K562 (cell line): ENCODE measurements at regions not wholly inside any gene's neighbourhood (a gene's known extent, or its start where the extent isn't known, plus 50 kb on each side); places are given as distances from the start of the nearest gene placed in this dataset.

ENCODE experiments used
- ATAC-seq: fragments of 200-7000 bp; cut with Tn5 transposase; 3 replicates; pipeline ENCODE4 v1.9.1; 2020; ENCODE audit warnings: moderate library complexity
- BruUV-seq: library from RNA; stranded (reverse); fragments of 400-500 nt; replicated peaks from 2 replicates; lab custom pipeline; 2021; lab: Mats Ljungman, UMichigan
- CTCF ChIA-PET: fragments of 300-600 bp; formaldehyde crosslinking; extraction: SDS; loops from one replicate; lab custom pipeline; 2021; ENCODE audit warnings: low intra/inter-chr PET ratio; lab: Yijun Ruan, JAX
- POLR2A ChIA-PET: fragments of 300-600, 350-650 bp; sonication (Branson Sonifier 250); formaldehyde crosslinking; extraction: SDS; loops from one replicate; lab custom pipeline; 2021; ENCODE audit warnings: antibody characterized with exemption, inconsistent platforms; lab: Yijun Ruan, JAX
- DNase-seq, 4 experiments: peaks; one replicate each; pipeline versions ENCODE4 v3.0.0 to v3.0.0-alpha.2; 2011 to 2018; ENCODE audit warnings: low spot score in 3 of 4, mixed read lengths in 3 of 4; ENCODE audit errors: extremely low read depth in 1 of 4
- FAIRE-seq: peaks from 2 replicates; lab custom pipeline; 2011; peaks lifted over from hg19 to GRCh38; lab: Jason Lieb, UNC
- H2AFZ ChIP-seq: 2 replicates; pipeline ENCODE4 v1.6.0; 2011; ENCODE audit warnings: low read depth, low read length, control low read depth, inconsistent platforms
- H3K27ac ChIP-seq: fragments of 200-600 bp; 3 replicates; pipeline ENCODE4 v1.8.0; 2011; ENCODE audit warnings: low read depth, mild to moderate bottlenecking, control low read depth, inconsistent platforms, low read length, moderate library complexity, mixed read lengths; ENCODE audit errors: extremely low read depth
- H3K27me3 ChIP-seq, 2 experiments: fragments of 300-600 bp in 1 of 2; 2 replicates in 1 of 2; 3 replicates in 1 of 2; pipeline versions ENCODE4 v1.6.0 to v1.8.0; 2011; ENCODE audit warnings: inconsistent platforms in 2 of 2, low read length in 2 of 2, mild to moderate bottlenecking in 1 of 2, mixed read lengths in 1 of 2, moderate library complexity in 1 of 2; ENCODE audit not compliant: control insufficient read depth in 2 of 2, insufficient read depth in 2 of 2
- H3K36me3 ChIP-seq: fragments of 300-600 bp; 3 replicates; pipeline ENCODE4 v1.8.0; 2011; ENCODE audit warnings: mild to moderate bottlenecking, low read length, inconsistent platforms; ENCODE audit not compliant: control insufficient read depth, insufficient read depth
- H3K4me1 ChIP-seq, 2 experiments: fragments of 200-600 bp in 1 of 2; replicated peaks in 1 of 2; 2 replicates in 1 of 2; 3 replicates in 1 of 2; pipeline versions ENCODE4 v1.5.1 to v1.8.0; 2011; ENCODE audit warnings: inconsistent platforms in 2 of 2, low read length in 2 of 2, mild to moderate bottlenecking in 1 of 2, mixed read lengths in 1 of 2, moderate library complexity in 1 of 2; ENCODE audit not compliant: control insufficient read depth in 2 of 2, insufficient read depth in 2 of 2
- H3K4me2 ChIP-seq: 2 replicates; pipeline ENCODE4 v1.6.1; 2011; ENCODE audit warnings: low read length, control low read depth, inconsistent platforms, mixed read lengths; ENCODE audit not compliant: insufficient read depth
- H3K4me3 ChIP-seq: fragments of 200-600 bp; sonication (generic), shearing (Covaris generic); 2 replicates; pipeline ENCODE4 v1.5.1; 2016; ENCODE audit warnings: control low read depth, inconsistent platforms
- H3K79me2 ChIP-seq: fragments of 200-600 bp; 3 replicates; pipeline ENCODE4 v1.8.0; 2011; ENCODE audit warnings: low read length, inconsistent platforms; ENCODE audit not compliant: control insufficient read depth, insufficient read depth
- H3K9ac ChIP-seq, 2 experiments: 2 replicates each; pipeline versions ENCODE4 v1.6.0 to v1.6.1; 2011; ENCODE audit warnings: low read depth in 2 of 2, low read length in 2 of 2, control low read depth in 1 of 2, inconsistent platforms in 1 of 2, mild to moderate bottlenecking in 1 of 2, mixed read lengths in 1 of 2; ENCODE audit not compliant: insufficient read depth in 1 of 2
- H3K9me1 ChIP-seq: one replicate; pipeline ENCODE4 v1.6.0; 2011; ENCODE audit warnings: inconsistent platforms, mild to moderate bottlenecking, low read length, moderate library complexity; ENCODE audit not compliant: control insufficient read depth, insufficient read depth
- H3K9me3 ChIP-seq: replicated peaks from 2 replicates; pipeline ENCODE4 v1.5.1; 2011; ENCODE audit warnings: low read depth, low read length, inconsistent platforms; ENCODE audit not compliant: control insufficient read depth, insufficient read depth
- H4K20me1 ChIP-seq: replicated peaks from 2 replicates; pipeline ENCODE4 v1.6.1; 2011; ENCODE audit warnings: low read length, inconsistent platforms, mixed read lengths; ENCODE audit not compliant: control insufficient read depth, insufficient read depth
- ATF7 ChIP-seq: fragments of 450-650 bp; IDR thresholded peaks from 2 replicates; pipeline ENCODE4 v1.7.1; 2014; ENCODE audit warnings: mild to moderate bottlenecking, moderate library complexity
- RBBP5 ChIP-seq: fragments of 200-600 bp; sonication (generic); IDR thresholded peaks from 2 replicates; pipeline ENCODE4 v1.6.1; 2012; ENCODE audit warnings: borderline replicate concordance, mild to moderate bottlenecking, low read length, control low read depth, inconsistent platforms; ENCODE audit not compliant: insufficient read depth, poor library complexity, severe bottlenecking
- ZNF224 ChIP-seq: sonication (generic); formaldehyde crosslinking; IDR thresholded peaks from 2 replicates; pipeline ENCODE4 v1.8.0; 2022; ENCODE audit warnings: mild to moderate bottlenecking, missing genetic modification reagents
- ZNF280A ChIP-seq: fragments of 450-650 bp; IDR thresholded peaks from 2 replicates; pipeline ENCODE4 v1.6.1; 2018; ENCODE audit warnings: mild to moderate bottlenecking, low read depth; ENCODE audit not compliant: partially characterized antibody
- ZNF512 ChIP-seq: IDR thresholded peaks from 2 replicates; pipeline ENCODE4 v1.6.1; 2016; ENCODE audit warnings: missing genetic modification characterization, missing compliant biosample characterization
- WGBS: fragments of 100-300 bp; shearing (Covaris generic); methylation state at CpG from one replicate; pipeline ENCODE4 v1.1.6; 2016; ENCODE audit warnings: low coverage, mixed read lengths; ENCODE audit not compliant: insufficient coverage; ENCODE audit errors: missing lambda C conversion rate; 5-methylcytosine and 5-hydroxymethylcytosine counted together
- in situ Hi-C: fragments of 300-500 bp; cut with MboI; formaldehyde crosslinking; loops from 4 replicates; pipeline ENCODE4 v1.15.0; 2018; ENCODE audit warnings: inconsistent platforms, mixed read lengths
- intact Hi-C: fragments of 100-400 bp; cut with micrococcal nuclease; formaldehyde crosslinking; loops from 2 replicates; pipeline ENCODE4 v1.14.2; 2022

DNA sequence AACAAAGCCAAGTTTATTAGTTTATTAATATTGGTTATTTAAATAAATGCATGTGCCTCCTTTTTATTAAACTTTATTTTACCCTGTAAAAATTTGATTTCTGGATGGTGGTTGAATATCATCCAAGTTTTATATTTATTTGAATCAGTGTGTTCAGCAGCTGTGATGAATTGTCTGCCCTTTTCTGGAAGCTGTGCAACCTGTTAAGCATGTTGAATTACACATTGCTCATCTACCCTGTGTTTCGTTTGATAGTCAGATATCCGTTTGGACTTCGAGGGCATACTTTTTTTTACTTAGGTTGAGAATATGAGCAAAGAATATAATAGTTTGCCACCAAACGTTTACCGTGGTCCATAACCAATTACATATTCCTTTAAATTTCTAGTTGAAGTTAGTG, 95.8 kb upstream of the TENM3 start:
- Histone ChIP-seq H3K9ac (no peak overlapping the region), H3K27ac (no peak overlapping the region), H4K20me1 (no peaks in the 10 kb centered on the region), H3K36me3 (no peaks in the 10 kb centered on the region), H3K4me2 (no peak overlapping the region), H3K9me1 (no peaks in the 10 kb centered on the region), H3K4me3 (no peak overlapping the region), H2AFZ (no peak overlapping the region), H3K27me3 (peaks cover 0 to 7% of the 10 kb centered on the region in 2 experiments; a peak in 2 of 5 replicates), H3K4me1 (no peaks in the 10 kb centered on the region), H3K79me2 (no peaks in the 10 kb centered on the region)
- ChIA-PET CTCF (no interaction called here), POLR2A (no interaction called here)
- DNase-seq (no peak), FAIRE-seq (no peak), ATAC-seq (no peak)
- in situ Hi-C loops (no loop called here), intact Hi-C loops (no loop called here)
- WGBS, result 0% methylated on average over 5 of the region's 5 CpGs
- no TSS peak for BruUV-seq
- TF ChIP-seq ZNF512 (tag), result no peak
- no peak for TF ChIP-seq ATF7
- no peak for TF ChIP-seq ZNF224 (CRISPR knock-in tag)
- TF ChIP-seq RBBP5, result no peak
- TF ChIP-seq ZNF280A, result no peak
- TF ChIP-seq, all 486 proteins: peak for 0
- H3K9me3 ChIP-seq, result no peaks in the 10 kb centered on the region
